Smooth muscle cell of the brain vasculature (primary cell): ENCODE measurements at regions not wholly inside any gene's neighbourhood (a gene's known extent, or its start where the extent isn't known, plus 50 kb on each side); places are given as distances from the start of the nearest gene placed in this dataset.

Experiments
- DNase-seq: peaks from one replicate; pipeline ENCODE4 v3.0.0-alpha.2; 2012; ENCODE audit warnings: low read depth, low spot score

- no peak for DNase-seq
Observed at GRCh38 chr12:65596514-65597091, 227.7 kb upstream of the HMGA2 start.

- DNase-seq = no peak
Observed at GRCh38 chr12:65597527-65597926, 226.8 kb upstream of the HMGA2 start.

- no peak for DNase-seq
Observed at GRCh38 chr12:65598688-65599087, 225.6 kb upstream of the HMGA2 start.

- DNase-seq = no peak
Observed at GRCh38 chr12:65602253-65602609, 222.1 kb upstream of the HMGA2 start.

GRCh38 chr12:65602610-65603295, 221.5 kb upstream of the HMGA2 start:
- DNase-seq = peak; percentile 91

GRCh38 chr12:65603438-65604351, 220.6 kb upstream of the HMGA2 start:
- DNase-seq = peak; percentile 32

- no peak for DNase-seq
Observed at GRCh38 chr12:65605019-65605418, 219.3 kb upstream of the HMGA2 start.

- DNase-seq = no peak
Observed at GRCh38 chr12:65606008-65606766, 218.1 kb upstream of the HMGA2 start.

- DNase-seq = no peak
Observed at GRCh38 chr12:65607401-65607841, 216.9 kb upstream of the HMGA2 start.

- DNase-seq = no peak
Observed at GRCh38 chr12:65608319-65608916, 215.9 kb upstream of the HMGA2 start.

GRCh38 chr12:65609359-65609771, 214.9 kb upstream of the HMGA2 start:
- DNase-seq = peak; percentile 70

GRCh38 chr12:65611396-65611795, 212.9 kb upstream of the HMGA2 start:
- no peak for DNase-seq

GRCh38 chr12:65612440-65612839, 211.8 kb upstream of the HMGA2 start:
- no peak for DNase-seq

- no peak for DNase-seq
Observed at GRCh38 chr12:65613692-65614091, 210.6 kb upstream of the HMGA2 start.

- no peak for DNase-seq
Observed at GRCh38 chr12:65614259-65614889, 209.9 kb upstream of the HMGA2 start.

GRCh38 chr12:65615118-65615517, 209.2 kb upstream of the HMGA2 start:
- no peak for DNase-seq

- no peak for DNase-seq
Observed at GRCh38 chr12:65616022-65616421, 208.3 kb upstream of the HMGA2 start.

- DNase-seq = no peak
Observed at GRCh38 chr12:65618588-65618987, 205.7 kb upstream of the HMGA2 start.

GRCh38 chr12:65619018-65619417, 205.3 kb upstream of the HMGA2 start:
- DNase-seq = no peak

GRCh38 chr12:65620046-65620445, 204.2 kb upstream of the HMGA2 start:
- DNase-seq = no peak

GRCh38 chr12:65622056-65622455, 202.2 kb upstream of the HMGA2 start:
- no peak for DNase-seq
